ENCODE measurements at regions not wholly inside any gene's neighbourhood (a gene's known extent, or its start where the extent isn't known, plus 50 kb on each side); places are given as distances from the start of the nearest gene placed in this dataset.
A peak's percentile ranks its signal among the peaks of the same experiment; 100 is the strongest.

DNA sequence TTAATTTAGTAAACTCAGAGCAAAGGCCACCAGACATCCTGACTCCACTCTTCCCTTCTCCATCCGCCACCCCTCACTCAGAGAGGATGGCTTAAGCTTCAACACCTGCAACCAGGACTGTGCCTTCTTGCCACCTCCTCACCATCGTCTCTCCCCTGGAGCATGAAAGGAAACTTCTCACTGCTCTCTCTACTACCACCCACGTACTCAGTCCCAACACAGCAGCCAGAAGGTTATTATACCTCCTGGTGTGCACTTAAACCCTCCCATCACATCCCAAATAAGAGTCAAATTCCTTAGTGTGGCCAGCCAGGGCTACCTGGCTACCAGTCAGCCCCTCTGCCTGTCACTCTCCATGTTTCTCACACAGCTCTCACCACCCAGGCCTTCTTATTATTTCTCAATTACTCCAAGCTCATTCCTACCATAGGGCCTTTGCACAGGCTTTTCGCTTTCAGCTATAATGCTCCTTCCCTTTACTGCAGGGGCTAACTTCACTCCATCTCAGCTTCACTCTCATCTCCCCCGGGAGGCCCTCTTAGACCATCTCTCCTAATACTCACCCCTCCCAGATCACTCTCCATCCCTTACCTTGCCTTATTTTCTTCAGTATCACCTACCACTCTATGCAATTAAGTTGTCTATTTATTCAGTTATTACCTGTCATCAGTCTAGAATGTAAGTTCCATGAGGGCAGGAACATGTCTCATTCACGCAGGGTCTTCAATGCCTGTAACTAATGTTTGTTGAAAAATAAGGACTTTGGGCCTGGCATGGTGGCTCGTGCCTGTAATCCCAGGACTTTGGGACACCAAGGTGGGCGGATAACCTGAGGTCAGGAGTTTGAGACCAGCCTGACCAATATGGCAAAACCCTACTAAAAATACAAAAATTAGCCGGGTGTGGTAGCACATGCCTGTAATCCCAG lies 137.5 kb downstream of the TOMM20 start:
- H3K27ac ChIP-seq (ENCODE audit: low read depth, low read length, poor library complexity, severe bottlenecking): no peak overlapping the region
- no TSS peak for BruUV-seq (replicated peaks)
- no peak overlapping the region for H3K4me2 ChIP-seq (ENCODE audit: low read length)
- ChIA-PET POLR2A (interaction anchor here (0.5 to 1.2 kb wide), 4 partner anchors 8 to 45 kb away, joined by 3 to 4 read pairs (median 4); no protein-coding TSS in a partner anchor), CTCF (ENCODE audit: unreplicated experiment) (interaction anchor here (1.4 kb wide), 1 partner anchor 8 kb away, joined by 4 read pairs; no protein-coding TSS in a partner anchor)
- no peaks in the 10 kb centered on the region for H4K20me1 ChIP-seq (ENCODE audit: insufficient read depth, low read length)
- H3K79me2 ChIP-seq (ENCODE audit: insufficient read depth, low read depth, low read length): no peaks in the 10 kb centered on the region
- TF ChIP-seq, protein P1, sequence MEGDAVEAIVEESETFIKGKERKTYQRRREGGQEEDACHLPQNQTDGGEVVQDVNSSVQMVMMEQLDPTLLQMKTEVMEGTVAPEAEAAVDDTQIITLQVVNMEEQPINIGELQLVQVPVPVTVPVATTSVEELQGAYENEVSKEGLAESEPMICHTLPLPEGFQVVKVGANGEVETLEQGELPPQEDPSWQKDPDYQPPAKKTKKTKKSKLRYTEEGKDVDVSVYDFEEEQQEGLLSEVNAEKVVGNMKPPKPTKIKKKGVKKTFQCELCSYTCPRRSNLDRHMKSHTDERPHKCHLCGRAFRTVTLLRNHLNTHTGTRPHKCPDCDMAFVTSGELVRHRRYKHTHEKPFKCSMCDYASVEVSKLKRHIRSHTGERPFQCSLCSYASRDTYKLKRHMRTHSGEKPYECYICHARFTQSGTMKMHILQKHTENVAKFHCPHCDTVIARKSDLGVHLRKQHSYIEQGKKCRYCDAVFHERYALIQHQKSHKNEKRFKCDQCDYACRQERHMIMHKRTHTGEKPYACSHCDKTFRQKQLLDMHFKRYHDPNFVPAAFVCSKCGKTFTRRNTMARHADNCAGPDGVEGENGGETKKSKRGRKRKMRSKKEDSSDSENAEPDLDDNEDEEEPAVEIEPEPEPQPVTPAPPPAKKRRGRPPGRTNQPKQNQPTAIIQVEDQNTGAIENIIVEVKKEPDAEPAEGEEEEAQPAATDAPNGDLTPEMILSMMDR (conservative IDR thresholded peaks at IDR 0.05; ENCODE audit: low read length): no peak
- TF ChIP-seq EZH2phosphoT487 (IDR thresholded peaks at IDR 0.05; ENCODE audit: borderline replicate concordance, low read depth, low read length): no peak
- H3K9me3 ChIP-seq (ENCODE audit: low read length): no peaks in the 10 kb centered on the region
- intact Hi-C loops (cut with micrococcal nuclease; ENCODE audit: unreplicated experiment): no loop called here
- H2AFZ ChIP-seq (ENCODE audit: low read length): peak overlapping the region; percentile 52; the same call in 1 of the 2 replicates
- peaks cover 45% of the 10 kb centered on the region for H3K4me1 ChIP-seq (ENCODE audit: insufficient read depth, low read length, poor library complexity, severe bottlenecking)
- no peaks in the 10 kb centered on the region for H3K9me2 ChIP-seq (ENCODE audit: insufficient read depth, low read length)
- no peak for DNase-seq (ENCODE audit: low spot score)
- no peaks in the 10 kb centered on the region for H3K36me3 ChIP-seq (ENCODE audit: insufficient read depth, low read length)
- no peak overlapping the region for H3K4me3 ChIP-seq (ENCODE audit: low read depth, low read length, poor library complexity, severe bottlenecking)

DNA sequence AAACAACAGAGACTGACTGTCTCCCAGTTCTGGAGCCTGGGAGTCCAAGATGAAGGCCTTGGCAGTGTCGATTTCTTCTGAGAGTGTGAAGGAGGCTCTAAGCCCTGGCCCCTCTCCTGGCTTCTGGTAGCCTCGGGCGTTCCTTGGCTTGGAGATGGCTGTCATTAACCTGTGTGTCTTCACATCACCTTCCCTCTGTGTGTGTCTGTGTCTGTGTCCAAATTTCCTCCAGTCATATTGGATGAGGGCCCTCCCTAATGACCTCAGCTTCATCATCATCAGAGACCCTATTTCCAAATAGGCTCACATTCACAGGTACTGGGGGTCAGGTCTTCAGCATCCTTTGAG lies 138.3 kb downstream of the TOMM20 start:
- Histone ChIP-seq H3K4me3 (ENCODE audit: low read depth, low read length, poor library complexity, severe bottlenecking) (no peak overlapping the region), H3K4me1 (ENCODE audit: insufficient read depth, low read length, poor library complexity, severe bottlenecking) (peaks cover 45% of the 10 kb centered on the region), H4K20me1 (ENCODE audit: insufficient read depth, low read length) (no peaks in the 10 kb centered on the region), H3K79me2 (ENCODE audit: insufficient read depth, low read depth, low read length) (no peaks in the 10 kb centered on the region), H2AFZ (ENCODE audit: low read length) (peak overlapping the region; percentile 52; the same call in 1 of the 2 replicates), H3K9me3 (ENCODE audit: low read length) (no peaks in the 10 kb centered on the region), H3K4me2 (ENCODE audit: low read length) (no peak overlapping the region), H3K27ac (ENCODE audit: low read depth, low read length, poor library complexity, severe bottlenecking) (no peak overlapping the region), H3K36me3 (ENCODE audit: insufficient read depth, low read length) (no peaks in the 10 kb centered on the region), H3K9me2 (ENCODE audit: insufficient read depth, low read length) (no peaks in the 10 kb centered on the region)
- intact Hi-C loops (cut with micrococcal nuclease; ENCODE audit: unreplicated experiment): no loop called here
- CTCF ChIA-PET (ENCODE audit: unreplicated experiment): no interaction called here
- TF ChIP-seq, protein P1 (conservative IDR thresholded peaks at IDR 0.05; ENCODE audit: low read length): no peak
- TF ChIP-seq EZH2phosphoT487 (IDR thresholded peaks at IDR 0.05; ENCODE audit: borderline replicate concordance, low read depth, low read length): no peak
- POLR2A ChIA-PET: interaction anchor here (1.0 to 2.1 kb wide), 3 partner anchors 9 to 14 kb away, joined by 3 to 14 read pairs (median 4); no protein-coding TSS in a partner anchor
- no TSS peak for BruUV-seq (replicated peaks)
- no peak for DNase-seq (ENCODE audit: low spot score)

All from OCI-LY7 (cell line).